HEK293 (cell line): ENCODE measurements at regions not wholly inside any gene's neighbourhood (a gene's known extent, or its start where the extent isn't known, plus 50 kb on each side); places are given as distances from the start of the nearest gene placed in this dataset.

Experiments used
- CTCF ChIA-PET: fragments of 350-600 bp; formaldehyde crosslinking; extraction: SDS; loops from one replicate; lab custom pipeline; 2021; ENCODE audit warnings: antibody characterized with exemption; lab: Yijun Ruan, JAX
- POLR2A ChIA-PET: fragments of 300-600 bp; formaldehyde crosslinking; extraction: SDS; loops from one replicate; lab custom pipeline; 2020; ENCODE audit warnings: antibody characterized with exemption, inconsistent platforms; lab: Yijun Ruan, JAX
- H3K27ac ChIP-seq: fragments of 200-500 bp; sonication (Bioruptor generic); 2 replicates; pipeline ENCODE4 v1.5.1; 2014; ENCODE audit warnings: low read depth, low read length, control low read depth, inconsistent platforms; ENCODE audit errors: extremely low read depth
- H3K36me3 ChIP-seq, 2 experiments: fragments of 200-500 bp in 1 of 2; sonication (Bioruptor generic) in 1 of 2; 1 replicate in 1 of 2; 2 replicates in 1 of 2; pipeline ENCODE4 v1.5.1; 2014 to 2017; ENCODE audit warnings: inconsistent platforms in 2 of 2, low read length in 2 of 2; ENCODE audit not compliant: control insufficient read depth in 2 of 2, insufficient read depth in 1 of 2
- H3K4me1 ChIP-seq: fragments of 200-500 bp; sonication (Bioruptor generic); 2 replicates; pipeline ENCODE4 v1.5.1; 2014; ENCODE audit warnings: mild to moderate bottlenecking, low read length, inconsistent platforms; ENCODE audit not compliant: control insufficient read depth, insufficient read depth
- H3K4me3 ChIP-seq: 2 replicates; pipeline ENCODE4 v1.5.1; 2011; ENCODE audit warnings: low read depth, mild to moderate bottlenecking, control low read depth, low read length, moderate library complexity
- H3K9me3 ChIP-seq: fragments of 200-500 bp; sonication (Bioruptor generic); 2 replicates; pipeline ENCODE4 v1.5.1; 2014; ENCODE audit warnings: low read depth, low read length, inconsistent platforms; ENCODE audit not compliant: control insufficient read depth, insufficient read depth
- EGR2 ChIP-seq: fragments of 450-650 bp; formaldehyde crosslinking; IDR thresholded peaks from 2 replicates; pipeline ENCODE4 v1.5.1; 2016; ENCODE audit warnings: low read depth, missing biosample characterization, missing genetic modification characterization
- GLIS2 ChIP-seq: fragments of 450-650 bp; formaldehyde crosslinking; IDR thresholded peaks from 2 replicates; pipeline ENCODE4 v1.5.1; 2016; ENCODE audit warnings: missing biosample characterization, missing genetic modification characterization
- OVOL3 ChIP-seq: fragments of 450-650 bp; formaldehyde crosslinking; IDR thresholded peaks from 2 replicates; pipeline ENCODE4 v1.5.1; 2016; ENCODE audit warnings: missing biosample characterization, missing genetic modification characterization
- REPIN1 ChIP-seq: fragments of 450-650 bp; formaldehyde crosslinking; IDR thresholded peaks from 2 replicates; pipeline ENCODE4 v1.5.1; 2017; ENCODE audit warnings: missing biosample characterization, missing genetic modification characterization, low read depth
- SP3 ChIP-seq: fragments of 450-650 bp; formaldehyde crosslinking; IDR thresholded peaks from 2 replicates; pipeline ENCODE4 v1.5.1; 2016; ENCODE audit warnings: missing biosample characterization, missing genetic modification characterization
- ZEB2 ChIP-seq: fragments of 450-650 bp; formaldehyde crosslinking; IDR thresholded peaks from 2 replicates; pipeline ENCODE4 v1.5.1; 2016; ENCODE audit warnings: missing biosample characterization, missing genetic modification characterization
- ZFP3 ChIP-seq: fragments of 450-650 bp; formaldehyde crosslinking; IDR thresholded peaks from 2 replicates; pipeline ENCODE4 v1.5.1; 2016; ENCODE audit warnings: low read depth, missing biosample characterization, missing genetic modification characterization
- ZNF114 ChIP-seq: fragments of 450-650 bp; formaldehyde crosslinking; IDR thresholded peaks from 2 replicates; pipeline ENCODE4 v1.5.0; 2017; ENCODE audit warnings: missing biosample characterization, missing genetic modification characterization
- ZNF138 ChIP-seq: fragments of 450-650 bp; formaldehyde crosslinking; IDR thresholded peaks from 2 replicates; pipeline ENCODE4 v1.5.1; 2016; ENCODE audit warnings: missing biosample characterization, missing genetic modification characterization, borderline replicate concordance
- ZNF155 ChIP-seq: fragments of 450-650 bp; formaldehyde crosslinking; IDR thresholded peaks from 2 replicates; pipeline ENCODE4 v1.5.1; 2016; ENCODE audit warnings: missing biosample characterization, missing genetic modification characterization
- ZNF16 ChIP-seq: fragments of 450-650 bp; formaldehyde crosslinking; IDR thresholded peaks from 2 replicates; pipeline ENCODE4 v1.5.1; 2016; ENCODE audit warnings: low read depth, missing biosample characterization, missing genetic modification characterization
- ZNF311 ChIP-seq: fragments of 450-650 bp; formaldehyde crosslinking; IDR thresholded peaks from 2 replicates; pipeline ENCODE4 v1.5.1; 2017; ENCODE audit warnings: missing biosample characterization, missing genetic modification characterization, borderline replicate concordance
- ZNF362 ChIP-seq: fragments of 450-650 bp; formaldehyde crosslinking; IDR thresholded peaks from 2 replicates; pipeline ENCODE4 v1.5.1; 2016; ENCODE audit warnings: missing biosample characterization, missing genetic modification characterization
- ZNF473 ChIP-seq: fragments of 450-650 bp; formaldehyde crosslinking; IDR thresholded peaks from 2 replicates; pipeline ENCODE4 v1.5.1; 2017; ENCODE audit warnings: missing biosample characterization, missing genetic modification characterization
- ZNF48 ChIP-seq: fragments of 450-650 bp; formaldehyde crosslinking; IDR thresholded peaks from 2 replicates; pipeline ENCODE4 v1.5.1; 2016; ENCODE audit warnings: missing biosample characterization, missing genetic modification characterization
- ZNF501 ChIP-seq: fragments of 450-650 bp; formaldehyde crosslinking; IDR thresholded peaks from 2 replicates; pipeline ENCODE4 v1.5.1; 2016; ENCODE audit warnings: missing biosample characterization, missing genetic modification characterization
- ZNF555 ChIP-seq: fragments of 450-650 bp; formaldehyde crosslinking; conservative IDR thresholded peaks from 2 replicates; pipeline ENCODE4 v1.5.1; 2017; ENCODE audit warnings: missing biosample characterization, mild to moderate bottlenecking, missing genetic modification characterization, inconsistent platforms
- ZNF561 ChIP-seq: fragments of 450-650 bp; IDR thresholded peaks from 2 replicates; pipeline ENCODE4 v1.5.1; 2018; ENCODE audit warnings: missing biosample characterization, missing genetic modification characterization, borderline replicate concordance
- ZNF621 ChIP-seq: fragments of 450-650 bp; formaldehyde crosslinking; IDR thresholded peaks from 2 replicates; pipeline ENCODE4 v1.5.1; 2017; ENCODE audit warnings: missing biosample characterization, missing genetic modification characterization
- ZNF623 ChIP-seq: fragments of 450-650 bp; formaldehyde crosslinking; IDR thresholded peaks from 2 replicates; pipeline ENCODE4 v1.5.1; 2016; ENCODE audit warnings: missing biosample characterization, missing genetic modification characterization
- ZNF654 ChIP-seq: fragments of 450-650 bp; formaldehyde crosslinking; IDR thresholded peaks from 2 replicates; pipeline ENCODE4 v1.5.1; 2016; ENCODE audit warnings: low read depth, missing biosample characterization, missing genetic modification characterization
- ZNF660 ChIP-seq: fragments of 450-650 bp; IDR thresholded peaks from 2 replicates; pipeline ENCODE4 v1.5.1; 2018; ENCODE audit warnings: missing biosample characterization, mild to moderate bottlenecking, missing genetic modification characterization
- ZNF692 ChIP-seq: fragments of 450-650 bp; formaldehyde crosslinking; IDR thresholded peaks from 2 replicates; pipeline ENCODE4 v1.5.1; 2016; ENCODE audit warnings: missing biosample characterization, missing genetic modification characterization
- ZNF701 ChIP-seq: fragments of 450-650 bp; formaldehyde crosslinking; IDR thresholded peaks from 2 replicates; pipeline ENCODE4 v1.5.1; 2016; ENCODE audit warnings: missing biosample characterization, missing genetic modification characterization
- ZNF707 ChIP-seq: fragments of 450-650 bp; formaldehyde crosslinking; IDR thresholded peaks from 2 replicates; pipeline ENCODE4 v1.5.1; 2016; ENCODE audit warnings: missing biosample characterization, missing genetic modification characterization
- ZNF76 ChIP-seq: fragments of 450-650 bp; formaldehyde crosslinking; IDR thresholded peaks from 2 replicates; pipeline ENCODE4; 2016; ENCODE audit warnings: low read depth, missing biosample characterization, missing genetic modification characterization, borderline replicate concordance
- ZNF777 ChIP-seq: fragments of 450-650 bp; formaldehyde crosslinking; IDR thresholded peaks from 2 replicates; pipeline ENCODE4 v1.5.1; 2017; ENCODE audit warnings: missing biosample characterization, missing genetic modification characterization, borderline replicate concordance
- ZNF830 ChIP-seq: fragments of 450-650 bp; IDR thresholded peaks from 2 replicates; pipeline ENCODE4 v1.5.0; 2018; ENCODE audit warnings: missing biosample characterization, missing genetic modification characterization, low read depth, mild to moderate bottlenecking, moderate library complexity
- ZSCAN23 ChIP-seq: fragments of 450-650 bp; formaldehyde crosslinking; IDR thresholded peaks from 2 replicates; pipeline ENCODE4 v1.5.1; 2016; ENCODE audit warnings: missing biosample characterization, missing genetic modification characterization

- TF ChIP-seq ZNF362 (tag by site-specific recombination) (no peak), ZNF707 (tag by site-specific recombination) (no peak), ZSCAN23 (tag by site-specific recombination) (no peak), ZEB2 (tag by site-specific recombination) (no peak), ZNF16 (tag by site-specific recombination) (no peak), ZNF623 (no peak), ZNF621 (tag by site-specific recombination) (no peak), OVOL3 (tag by site-specific recombination) (no peak), ZFP3 (tag by site-specific recombination) (no peak)
- TF ChIP-seq, all 188 proteins: peak for 0
Observed at GRCh38 chr5:44603496-44604272, 205.1 kb upstream of the MRPS30 start (continued).

GRCh38 chr5:44574678-44575077, 185.5 kb upstream of the FGF10 start:
- POLR2A ChIA-PET = no interaction called here
- Histone ChIP-seq H3K9me3 (no peaks in the 10 kb centered on the region; the same call in 1 of the 2 replicates), H3K4me3 (no peak overlapping the region), H3K4me1 (no peaks in the 10 kb centered on the region), H3K27ac (no peak overlapping the region), H3K36me3 (no peaks in the 10 kb centered on the region)
- TF ChIP-seq ZNF660 (tag by site-specific recombination) = no peak
- TF ChIP-seq EGR2 (tag by site-specific recombination) = no peak
- no peak for TF ChIP-seq REPIN1
- TF ChIP-seq ZNF707 (tag by site-specific recombination) = no peak
- TF ChIP-seq ZNF561 (tag by site-specific recombination) = no peak
- TF ChIP-seq ZNF76 (tag by site-specific recombination) = no peak
- no peak for TF ChIP-seq ZNF777 (tag by site-specific recombination)
- TF ChIP-seq ZNF155 = no peak
- CTCF ChIA-PET = no interaction called here

- no peak overlapping the region for H3K4me3 ChIP-seq
- TF ChIP-seq SP3 (no peak), ZNF660 (tag by site-specific recombination) (no peak)
- ChIA-PET CTCF (no interaction called here), POLR2A (no interaction called here)
- no peak overlapping the region for H3K27ac ChIP-seq
- H3K4me1 ChIP-seq = no peaks in the 10 kb centered on the region
- H3K36me3 ChIP-seq = no peaks in the 10 kb centered on the region
- H3K9me3 ChIP-seq = no peaks in the 10 kb centered on the region
Observed at GRCh38 chr5:44568519-44568918, 179.3 kb upstream of the FGF10 start.

GRCh38 chr5:44565902-44566301, 176.7 kb upstream of the FGF10 start:
- Histone ChIP-seq H3K9me3 (no peaks in the 10 kb centered on the region), H3K27ac (no peak overlapping the region), H3K36me3 (no peaks in the 10 kb centered on the region), H3K4me1 (no peaks in the 10 kb centered on the region), H3K4me3 (no peak overlapping the region)
- ChIA-PET POLR2A (no interaction called here), CTCF (interaction anchor here (1.0 kb wide), 2 partner anchors 38 to 39 kb away, joined by 3 read pairs; no protein-coding TSS in a partner anchor)
- TF ChIP-seq ZNF830 = no peak
- no peak for TF ChIP-seq GLIS2 (tag by site-specific recombination)
- no peak for TF ChIP-seq ZNF48 (tag by site-specific recombination)
- TF ChIP-seq ZNF473 (tag by site-specific recombination) = no peak
- TF ChIP-seq ZNF501 (tag by site-specific recombination) = no peak
- TF ChIP-seq ZNF311 (tag by site-specific recombination) = no peak
- no peak for TF ChIP-seq ZNF138 (tag by site-specific recombination)
- no peak for TF ChIP-seq SP3
- TF ChIP-seq ZNF701 = no peak
- no peak for TF ChIP-seq ZNF654
- TF ChIP-seq ZNF555 (tag by site-specific recombination) = no peak
- no peak for TF ChIP-seq ZNF692
- TF ChIP-seq ZNF114 (tag by site-specific recombination) = no peak
